NOMO-1 treated with DMSO at 0.1 percent for 48 hours (cell line): ENCODE measurements at regions not wholly inside any gene's neighbourhood (a gene's known extent, or its start where the extent isn't known, plus 50 kb on each side); places are given as distances from the start of the nearest gene placed in this dataset.
A peak's percentile ranks its signal among the peaks of the same experiment; 100 is the strongest.
"Not testable (repeated sequence)": the region's sequence is repeated elsewhere in the genome, so short reads cannot be mapped to it uniquely, and the experiment has no call there.

ENCODE experiments used
- DNase-seq: peaks from one replicate; lab custom pipeline; 2025; ENCODE audit not compliant: unreplicated experiment; lab: John Stamatoyannopoulos, UW

- peak; percentile 77 for DNase-seq
Measured at GRCh38 chr9:33690143-33690933, 105.0 kb upstream of the PRSS3 start.

GRCh38 chr9:33695299-33695698 is 100.1 kb upstream of the PRSS3 start:
- no peak for DNase-seq

- no peak for DNase-seq
Measured at GRCh38 chr9:33695856-33696255, 99.5 kb upstream of the PRSS3 start.

- DNase-seq, result no peak
Measured at GRCh38 chr9:33697171-33697570, 98.2 kb upstream of the PRSS3 start.

- DNase-seq, result no peak
Measured at GRCh38 chr9:33698267-33698666, 97.1 kb upstream of the PRSS3 start.

- DNase-seq, result not testable (repeated sequence)
Measured at GRCh38 chr9:33700940-33701339, 94.4 kb upstream of the PRSS3 start.

GRCh38 chr9:33703430-33704102 is 91.8 kb upstream of the PRSS3 start:
- DNase-seq, result peak; percentile 61

- not testable (repeated sequence) for DNase-seq
Measured at GRCh38 chr9:33705440-33705839, 89.9 kb upstream of the PRSS3 start.

GRCh38 chr9:33708441-33708840 is 86.9 kb upstream of the PRSS3 start:
- DNase-seq, result no peak

- DNase-seq, result no peak
Measured at GRCh38 chr9:33709269-33709668, 86.1 kb upstream of the PRSS3 start.

- DNase-seq, result not testable (repeated sequence)
Measured at GRCh38 chr9:33711418-33711817, 83.9 kb upstream of the PRSS3 start.

- peak; percentile 94 for DNase-seq
Measured at GRCh38 chr9:33714989-33715388, 80.4 kb upstream of the PRSS3 start.

GRCh38 chr9:33718987-33719386 is 76.4 kb upstream of the PRSS3 start:
- peak; percentile 31 for DNase-seq

GRCh38 chr9:33719581-33720374 is 75.6 kb upstream of the PRSS3 start:
- peak; percentile 45 for DNase-seq

- DNase-seq, result peak; percentile 79
Measured at GRCh38 chr9:33721674-33722358, 73.5 kb upstream of the PRSS3 start.

GRCh38 chr9:33722359-33722675 is 73.0 kb upstream of the PRSS3 start:
- DNase-seq, result no peak

- no peak for DNase-seq
Measured at GRCh38 chr9:33728613-33729012, 66.7 kb upstream of the PRSS3 start.

GRCh38 chr9:33731142-33731541 is 64.2 kb upstream of the PRSS3 start:
- no peak for DNase-seq

GRCh38 chr9:33731625-33732024 is 63.7 kb upstream of the PRSS3 start:
- no peak for DNase-seq

GRCh38 chr9:33734247-33734940 is 61.0 kb upstream of the PRSS3 start:
- DNase-seq, result not testable (repeated sequence)
